Gastrocnemius medialis (tissue), 4 donors: ENCODE measurements at regions not wholly inside any gene's neighbourhood (a gene's known extent, or its start where the extent isn't known, plus 50 kb on each side); places are given as distances from the start of the nearest gene placed in this dataset.

ENCODE experiments used
- POLR2A ChIP-seq, 2 donors: fragments of 450-650 bp; IDR thresholded peaks; one replicate each; pipeline ENCODE4 v1.6.1; 2017; ENCODE audit warnings: antibody characterized with exemption in 2 of 2, mild to moderate bottlenecking in 2 of 2, moderate library complexity in 2 of 2
- TF ChIP-seq, protein P1 (sequence below), 5 experiments: fragments of 450-650 bp in 3 of 5; fragments of 200-600 bp in 2 of 5; sonication (generic) in 2 of 5; IDR thresholded peaks in 4 of 5; conservative IDR thresholded peaks in 1 of 5; 1 replicate in 4 of 5; 2 replicates in 1 of 5; pipeline ENCODE4 v1.5.1; 2016 to 2019; ENCODE audit warnings: antibody characterized with exemption in 5 of 5, mild to moderate bottlenecking in 3 of 5, moderate library complexity in 3 of 5

DNA sequence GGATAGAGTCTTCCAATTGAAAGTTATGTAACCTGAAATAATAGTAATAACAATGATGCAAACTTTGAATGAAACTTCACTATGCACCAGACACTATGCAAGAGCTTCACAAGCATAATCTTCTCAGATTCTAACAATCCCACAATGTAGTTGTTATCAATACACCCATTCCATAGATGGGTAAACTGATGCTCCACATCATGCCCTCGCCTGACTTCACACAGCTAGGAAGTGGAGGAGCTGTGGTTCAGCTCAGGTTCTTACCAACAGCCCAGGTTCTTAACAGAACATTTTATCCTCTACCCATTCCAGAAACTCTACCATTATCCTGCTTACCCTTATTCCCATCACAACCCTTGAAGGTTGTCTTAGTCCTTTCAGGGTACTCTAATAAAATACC is 50.4 kb upstream of the HMGXB4 start:
- TF ChIP-seq, protein P1, sequence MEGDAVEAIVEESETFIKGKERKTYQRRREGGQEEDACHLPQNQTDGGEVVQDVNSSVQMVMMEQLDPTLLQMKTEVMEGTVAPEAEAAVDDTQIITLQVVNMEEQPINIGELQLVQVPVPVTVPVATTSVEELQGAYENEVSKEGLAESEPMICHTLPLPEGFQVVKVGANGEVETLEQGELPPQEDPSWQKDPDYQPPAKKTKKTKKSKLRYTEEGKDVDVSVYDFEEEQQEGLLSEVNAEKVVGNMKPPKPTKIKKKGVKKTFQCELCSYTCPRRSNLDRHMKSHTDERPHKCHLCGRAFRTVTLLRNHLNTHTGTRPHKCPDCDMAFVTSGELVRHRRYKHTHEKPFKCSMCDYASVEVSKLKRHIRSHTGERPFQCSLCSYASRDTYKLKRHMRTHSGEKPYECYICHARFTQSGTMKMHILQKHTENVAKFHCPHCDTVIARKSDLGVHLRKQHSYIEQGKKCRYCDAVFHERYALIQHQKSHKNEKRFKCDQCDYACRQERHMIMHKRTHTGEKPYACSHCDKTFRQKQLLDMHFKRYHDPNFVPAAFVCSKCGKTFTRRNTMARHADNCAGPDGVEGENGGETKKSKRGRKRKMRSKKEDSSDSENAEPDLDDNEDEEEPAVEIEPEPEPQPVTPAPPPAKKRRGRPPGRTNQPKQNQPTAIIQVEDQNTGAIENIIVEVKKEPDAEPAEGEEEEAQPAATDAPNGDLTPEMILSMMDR (IDR thresholded peaks at IDR 0.05 in 4 of 5, conservative IDR thresholded peaks at IDR 0.05 in 1 of 5) = no peak
- no peak for TF ChIP-seq POLR2A (IDR thresholded peaks at IDR 0.05)
